Ectodermal cell (in vitro differentiated cells): ENCODE measurements at regions not wholly inside any gene's neighbourhood (a gene's known extent, or its start where the extent isn't known, plus 50 kb on each side); places are given as distances from the start of the nearest gene placed in this dataset.
"Not testable (repeated sequence)": the region's sequence is repeated elsewhere in the genome, so short reads cannot be mapped to it uniquely, and the experiment has no call there.

Experiments
- H3K27ac ChIP-seq: 2 replicates; pipeline ENCODE4 v1.7.0; 2013; ENCODE audit warnings: mild to moderate bottlenecking, low read depth, low read length; ENCODE audit not compliant: insufficient read depth, poor library complexity, severe bottlenecking
- H3K27me3 ChIP-seq: 2 replicates; pipeline ENCODE4 v1.7.0; 2013; ENCODE audit warnings: mild to moderate bottlenecking, low read length; ENCODE audit not compliant: insufficient read depth, control insufficient read depth, poor library complexity, severe bottlenecking
- H3K36me3 ChIP-seq: one replicate; pipeline ENCODE4 v1.7.0; 2013; ENCODE audit warnings: low read length; ENCODE audit not compliant: control insufficient read depth, insufficient read depth
- H3K4me1 ChIP-seq: one replicate; pipeline ENCODE4 v1.7.0; 2013; ENCODE audit warnings: low read length; ENCODE audit not compliant: control insufficient read depth, insufficient read depth
- H3K4me3 ChIP-seq: 2 replicates; pipeline ENCODE4 v1.7.0; 2013; ENCODE audit warnings: low read depth, low read length, control low read depth; ENCODE audit not compliant: insufficient read depth
- H3K9me3 ChIP-seq: 2 replicates; pipeline ENCODE4 v1.7.0; 2013; ENCODE audit warnings: mild to moderate bottlenecking, low read length, moderate library complexity; ENCODE audit not compliant: control insufficient read depth
- WGBS, 2 experiments: methylation state at CpG; one replicate each; pipeline ENCODE4 v1.1.7; 2013; ENCODE audit warnings: missing lambda C conversion rate in 2 of 2; 5-methylcytosine and 5-hydroxymethylcytosine counted together

DNA sequence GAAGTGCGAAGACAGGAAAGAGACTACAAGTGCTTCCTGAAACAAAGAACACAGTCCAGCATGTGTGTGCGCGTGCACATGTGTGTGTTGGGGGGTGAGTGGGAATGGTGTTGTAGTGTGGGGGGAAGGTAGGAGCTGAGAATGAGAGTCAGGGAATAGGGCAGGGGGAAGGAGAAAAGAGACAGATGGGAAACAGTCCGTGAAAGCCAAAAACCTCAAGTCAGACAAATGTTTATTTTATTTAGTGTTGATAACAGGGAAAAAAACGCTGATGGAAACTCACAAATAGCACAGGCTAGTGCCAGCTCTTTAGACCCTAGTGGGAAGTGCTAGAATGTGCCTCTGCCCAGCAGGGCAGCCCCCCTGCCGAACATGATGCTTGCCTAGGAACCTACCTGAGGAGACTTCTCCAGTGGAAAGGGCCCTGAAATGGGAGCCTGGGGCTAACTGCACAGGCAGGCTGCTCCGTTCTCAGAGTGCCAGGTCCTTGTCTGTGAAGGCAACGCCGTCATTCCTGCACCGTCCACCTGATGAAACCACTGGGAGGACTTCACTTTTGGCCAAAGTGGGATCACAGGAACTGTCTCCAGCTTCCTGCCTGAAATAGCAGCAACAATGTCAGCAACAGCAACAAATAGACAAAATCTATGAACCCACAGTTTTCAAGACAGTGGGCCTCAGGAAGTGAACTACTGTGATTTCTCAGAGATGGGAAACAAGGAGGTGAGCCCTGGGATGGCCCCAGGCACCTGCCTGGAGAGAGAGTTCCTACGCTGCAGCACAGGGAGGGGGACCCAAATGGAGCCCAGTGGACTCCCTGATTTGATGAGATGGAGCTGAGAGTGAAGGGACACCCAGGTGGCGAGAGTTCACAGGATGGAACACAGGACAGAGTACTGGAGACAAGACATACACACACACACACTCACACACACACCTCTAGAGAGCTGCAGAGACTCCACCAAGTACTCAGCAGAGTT, 379.7 kb downstream of the RPS24 start:
- H3K36me3 ChIP-seq, result no peaks in the 10 kb centered on the region
- H3K4me1 ChIP-seq, result peaks cover 7% of the 10 kb centered on the region
- 93% methylated on average over 12 of the region's 12 CpGs for WGBS, 2 experiments
- no peaks in the 10 kb centered on the region for H3K9me3 ChIP-seq
- H3K4me3 ChIP-seq, result no peak overlapping the region
- no peaks in the 10 kb centered on the region for H3K27me3 ChIP-seq
- no peak overlapping the region for H3K27ac ChIP-seq

DNA sequence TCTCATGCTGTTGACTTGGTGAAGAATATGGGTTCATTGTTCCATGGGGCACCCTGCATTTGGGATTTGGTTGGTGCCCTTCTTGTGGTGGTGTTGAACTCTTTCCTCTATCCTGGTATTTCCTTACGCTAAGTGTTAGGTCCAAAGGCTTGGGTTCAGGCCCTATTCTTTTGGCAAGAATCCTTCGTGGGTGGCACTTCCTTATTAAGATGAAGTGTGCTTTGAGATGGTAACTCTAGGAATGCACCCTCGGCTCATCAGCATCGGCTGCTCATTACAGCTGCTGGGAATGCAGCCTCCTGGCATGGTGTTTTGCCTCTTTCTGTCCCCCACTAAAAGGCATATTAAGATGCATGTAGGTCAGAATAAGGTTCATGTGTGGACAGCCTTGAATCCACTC, 380.7 kb downstream of the RPS24 start:
- WGBS, 2 experiments, result 62 to 67% methylated on average over 4 of the region's 4 CpGs
- no peaks in the 10 kb centered on the region for H3K9me3 ChIP-seq

DNA sequence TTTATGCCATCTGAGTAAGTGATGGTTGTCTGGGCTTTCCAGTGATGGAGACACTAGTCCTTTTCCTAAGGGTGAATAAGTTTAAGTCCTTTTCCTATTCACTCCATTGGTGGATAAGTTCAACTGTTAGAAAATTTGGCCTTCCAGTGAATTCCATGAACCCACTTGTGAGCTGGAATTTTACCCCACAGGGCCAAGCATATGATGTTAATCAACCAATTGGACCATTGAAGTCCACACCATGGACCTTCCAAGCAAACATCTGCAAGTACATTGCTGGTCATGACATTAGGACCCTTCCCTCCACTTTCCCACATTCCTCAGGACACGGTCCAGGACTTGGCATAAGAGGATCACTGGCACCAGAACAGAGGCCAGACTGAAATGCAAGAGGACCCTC, 381.4 kb downstream of the RPS24 start:
- Histone ChIP-seq H3K4me3 (no peak overlapping the region), H3K9me3 (no peaks in the 10 kb centered on the region), H3K36me3 (no peaks in the 10 kb centered on the region), H3K27me3 (no peaks in the 10 kb centered on the region), H3K27ac (no peak overlapping the region), H3K4me1 (no peaks in the 10 kb centered on the region)
- 97% methylated on average over 1 of the region's 1 CpG for WGBS, 2 experiments

More for the DNA sequence above, 380.7 kb downstream of the RPS24 start:
- no peak overlapping the region for H3K4me3 ChIP-seq
- H3K27ac ChIP-seq, result no peak overlapping the region
- no peaks in the 10 kb centered on the region for H3K4me1 ChIP-seq
- no peaks in the 10 kb centered on the region for H3K36me3 ChIP-seq
- no peaks in the 10 kb centered on the region for H3K27me3 ChIP-seq

DNA sequence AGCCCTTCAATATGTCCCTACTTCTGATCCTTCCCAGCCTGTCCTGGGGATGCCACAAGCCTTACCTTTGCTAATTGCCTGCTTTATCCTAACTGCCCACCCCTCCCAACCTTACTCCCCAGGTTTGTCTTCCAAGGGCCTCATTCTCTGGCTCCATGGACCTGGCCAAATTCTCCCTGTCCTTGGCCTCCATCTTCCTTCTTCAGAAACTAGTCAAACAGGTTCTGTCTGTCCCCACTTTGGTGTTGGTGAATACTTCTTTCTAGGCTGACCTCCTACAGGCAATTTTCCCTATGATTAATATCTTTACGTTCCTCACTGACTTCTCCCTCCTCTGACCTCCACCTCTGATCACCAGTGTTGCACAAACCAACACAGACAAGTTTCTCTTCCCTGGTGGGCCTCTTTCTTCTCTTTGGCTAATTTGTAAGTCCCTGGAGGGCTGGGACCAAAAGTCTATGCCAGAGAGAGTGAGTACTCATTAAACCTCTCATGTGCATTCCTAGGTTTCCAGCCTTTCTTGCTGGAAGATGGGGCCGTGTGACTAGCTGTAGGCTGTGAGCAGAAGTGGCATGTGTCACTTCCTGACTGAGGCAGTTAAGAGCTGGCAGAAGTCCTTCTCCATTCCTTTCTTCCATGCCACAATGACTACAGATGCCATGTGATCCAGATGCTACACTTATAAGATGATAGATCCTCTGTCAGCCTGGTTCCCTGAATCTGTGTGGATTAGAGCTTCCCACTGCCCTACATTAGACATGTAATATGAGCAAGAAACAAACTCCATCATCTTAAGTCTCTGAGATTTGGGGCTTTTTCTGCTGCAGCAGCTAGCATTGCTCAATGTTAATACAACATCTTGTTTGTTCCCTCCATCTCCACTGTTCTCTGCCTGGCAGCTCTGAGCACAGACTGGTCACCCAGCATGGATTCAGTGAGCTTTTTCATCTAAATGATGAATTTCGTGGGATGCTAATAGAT, 382.7 kb downstream of the RPS24 start:
- H3K27ac ChIP-seq, result no peak overlapping the region
- no peaks in the 10 kb centered on the region for H3K9me3 ChIP-seq
- no peaks in the 10 kb centered on the region for H3K27me3 ChIP-seq
- H3K4me1 ChIP-seq, result peaks cover 3% of the 10 kb centered on the region
- H3K4me3 ChIP-seq, result no peak overlapping the region
- 90 to 95% methylated on average over 3 of the region's 3 CpGs for WGBS, 2 experiments
- H3K36me3 ChIP-seq, result no peaks in the 10 kb centered on the region

DNA sequence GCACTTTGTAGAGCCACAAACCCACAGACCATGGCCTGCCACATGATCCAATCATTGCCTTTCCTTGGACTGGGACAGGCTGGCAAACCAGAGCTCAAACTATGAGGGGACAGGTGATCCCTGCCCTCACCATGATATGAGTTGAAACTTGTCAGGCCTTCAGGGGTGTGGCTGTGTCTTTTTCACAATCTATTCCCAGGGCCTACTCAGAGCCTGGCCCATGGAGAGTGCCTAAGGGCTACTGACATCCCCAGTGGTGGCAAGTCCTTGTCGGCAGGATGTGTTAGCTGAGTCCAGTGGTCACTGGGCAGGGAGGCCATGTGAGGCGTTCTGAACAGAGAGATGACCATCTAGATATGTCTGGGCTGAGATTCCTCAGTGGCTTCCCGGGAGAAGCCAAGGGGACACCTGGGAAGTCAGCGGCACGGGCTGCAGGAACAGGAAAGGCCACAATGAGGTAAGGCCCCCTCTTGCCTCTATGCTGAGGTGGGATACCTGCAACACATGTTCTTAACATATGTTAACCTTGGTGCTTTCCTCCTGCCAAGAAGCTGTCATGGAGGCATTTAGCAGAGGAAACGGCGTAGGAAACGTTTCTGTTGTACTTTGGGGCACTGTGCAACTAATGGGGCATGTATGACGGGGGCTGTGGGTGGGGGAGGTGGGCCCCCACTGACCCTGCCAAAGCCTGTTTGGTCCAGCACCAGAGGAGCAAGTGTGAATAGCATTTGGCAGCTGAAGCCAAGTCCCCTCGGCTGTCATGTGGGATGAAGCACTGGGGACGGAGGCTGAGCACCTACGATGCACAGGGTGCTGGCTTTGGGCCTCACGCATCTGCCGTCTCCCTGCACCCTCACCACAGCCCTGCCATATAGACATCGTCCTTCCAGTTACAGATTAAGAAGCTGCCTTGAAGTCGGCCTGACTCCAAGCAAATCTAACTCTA, 384.0 kb downstream of the RPS24 start:
- Histone ChIP-seq H3K27me3 (no peaks in the 10 kb centered on the region), H3K4me3 (no peak overlapping the region), H3K36me3 (no peaks in the 10 kb centered on the region), H3K9me3 (no peaks in the 10 kb centered on the region), H3K27ac (no peak overlapping the region), H3K4me1 (peaks cover 3% of the 10 kb centered on the region)
- WGBS, 2 experiments, result 88 to 89% methylated on average over 16 of the region's 16 CpGs

DNA sequence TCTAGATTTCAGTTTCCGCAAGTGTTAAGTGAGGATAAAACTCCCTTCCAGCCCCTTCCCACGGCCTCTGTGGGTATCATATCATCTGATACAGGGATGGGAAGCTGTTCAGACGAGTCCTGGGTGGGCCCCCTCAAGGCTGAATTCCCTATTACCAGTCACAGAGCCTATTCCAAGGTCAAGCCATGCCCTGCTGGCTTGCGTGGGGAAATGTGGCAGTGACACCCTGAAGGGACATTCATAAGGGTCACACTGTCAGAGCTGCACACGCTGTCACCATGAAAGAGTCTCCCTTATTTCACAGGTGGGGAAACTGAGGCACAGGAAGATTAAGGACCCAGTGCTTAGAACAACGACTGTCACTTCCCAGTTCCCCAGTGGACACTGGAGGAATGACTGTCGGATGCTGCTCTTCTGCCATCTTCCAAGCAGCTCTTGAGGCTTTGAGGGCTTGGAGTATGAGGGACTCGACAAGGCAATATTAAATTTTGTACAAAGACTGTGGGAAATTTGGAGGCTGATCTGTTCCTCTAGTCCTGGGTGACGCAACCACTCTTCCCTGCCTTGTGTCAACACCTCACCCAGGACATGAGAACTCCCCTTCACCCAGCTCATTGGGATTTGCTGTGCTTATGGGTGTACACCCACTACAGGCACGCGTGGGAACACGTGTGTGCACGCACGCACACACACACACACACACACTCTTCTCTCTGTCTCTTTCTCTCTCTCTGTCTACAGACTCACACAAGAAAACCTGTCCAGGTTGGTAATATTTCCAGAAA, 386.0 kb downstream of the RPS24 start:
- no peak overlapping the region for H3K4me3 ChIP-seq
- H3K27ac ChIP-seq, result no peak overlapping the region
- peaks cover 3% of the 10 kb centered on the region for H3K4me1 ChIP-seq
- WGBS, 2 experiments, result 92 to 94% methylated on average over 14 of the region's 14 CpGs
- no peaks in the 10 kb centered on the region for H3K27me3 ChIP-seq
- no peaks in the 10 kb centered on the region for H3K36me3 ChIP-seq
- H3K9me3 ChIP-seq, result no peaks in the 10 kb centered on the region

DNA sequence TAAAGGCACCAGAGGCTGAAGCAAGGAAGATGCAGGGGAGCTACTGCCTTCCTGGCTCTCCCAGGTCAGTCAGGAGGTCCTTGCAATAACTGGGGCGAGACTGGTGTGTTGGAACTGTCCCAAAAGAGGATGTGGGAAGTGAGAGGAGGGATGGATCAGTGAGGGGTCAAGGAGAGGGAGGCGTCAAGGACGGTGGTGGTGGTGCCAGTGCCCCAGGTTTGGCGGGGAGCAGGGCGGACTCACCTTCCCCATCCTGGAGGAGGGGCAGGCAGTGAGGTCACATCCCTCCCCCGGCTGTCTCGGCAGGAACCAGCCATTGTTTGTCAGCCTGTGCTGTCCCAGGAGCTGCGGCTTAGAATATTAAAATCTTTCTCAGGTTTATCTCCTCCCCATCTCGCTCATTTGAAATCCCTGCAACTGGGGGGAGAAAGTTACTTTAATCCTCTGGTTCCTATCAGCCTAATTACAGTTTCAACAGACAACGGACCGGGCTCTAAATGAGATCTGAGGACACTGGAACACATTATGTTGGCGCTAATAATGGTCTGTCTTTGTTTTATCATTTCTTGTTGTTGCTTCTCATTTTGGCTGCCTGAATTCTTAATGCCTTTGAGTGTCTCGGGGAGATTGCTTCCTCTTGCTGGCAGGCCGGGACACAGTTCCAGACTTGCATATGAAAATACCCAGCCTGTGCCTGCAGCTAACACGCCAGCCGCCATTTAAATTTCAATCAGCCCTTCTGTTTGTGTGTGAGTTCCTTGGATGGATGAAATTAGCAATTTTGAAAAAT, 387.5 kb downstream of the RPS24 start:
- WGBS, 2 experiments, result 61% methylated on average over 16 of the region's 16 CpGs
- H3K27ac ChIP-seq, result no peak overlapping the region
- H3K4me1 ChIP-seq, result peaks cover 3% of the 10 kb centered on the region
- no peaks in the 10 kb centered on the region for H3K27me3 ChIP-seq
- H3K4me3 ChIP-seq, result no peak overlapping the region
- no peaks in the 10 kb centered on the region for H3K9me3 ChIP-seq
- H3K36me3 ChIP-seq, result no peaks in the 10 kb centered on the region

DNA sequence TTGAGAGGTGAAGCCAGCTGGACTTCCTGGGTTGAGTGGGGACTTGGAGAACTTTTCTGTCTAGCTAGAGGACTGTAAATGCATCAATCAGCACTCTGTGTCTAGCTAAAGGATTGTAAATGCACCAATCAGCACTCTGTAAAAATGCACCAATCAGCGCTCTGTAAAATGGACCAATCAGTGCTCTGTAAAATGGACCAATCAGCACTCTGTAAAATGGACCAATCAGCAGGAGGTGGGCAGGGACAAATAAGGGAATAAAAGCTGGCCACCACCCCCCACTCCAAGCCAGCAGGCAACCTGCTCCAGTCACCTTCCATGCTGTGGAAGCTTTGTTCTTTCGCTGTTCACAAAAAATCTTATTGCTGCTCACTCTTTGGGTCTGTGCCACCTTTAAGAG, 390.4 kb downstream of the RPS24 start:
- H3K4me1 ChIP-seq, H3K4me3 ChIP-seq, H3K36me3 ChIP-seq, H3K27ac ChIP-seq, H3K27me3 ChIP-seq, H3K9me3 ChIP-seq: not testable (repeated sequence)
- 96 to 97% methylated on average over 2 of the region's 2 CpGs for WGBS, 2 experiments
